ENCODE measurements at regions not wholly inside any gene's neighbourhood (a gene's known extent, or its start where the extent isn't known, plus 50 kb on each side); places are given as distances from the start of the nearest gene placed in this dataset.

DNA sequence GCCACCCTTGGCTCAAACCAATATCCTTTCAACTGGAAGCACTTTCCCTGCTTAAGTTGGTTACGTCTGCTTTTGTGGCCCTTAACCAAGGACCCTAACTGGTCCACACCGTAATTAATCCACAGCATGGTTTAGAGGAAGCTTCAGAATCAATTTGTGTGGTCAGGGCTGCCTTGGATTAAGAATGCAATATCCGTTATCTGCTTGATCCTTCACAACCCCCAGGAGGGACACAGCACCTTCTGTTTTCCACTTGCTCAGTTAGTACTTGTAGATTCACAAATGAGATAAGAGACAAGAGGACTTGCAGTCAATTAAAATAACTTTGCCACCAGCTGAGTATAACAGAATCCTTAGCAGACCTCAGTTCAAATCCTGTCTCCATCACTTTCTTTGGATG lies 56.9 kb upstream of the LRP8 start:
- TF ChIP-seq CTCF (IDR thresholded peaks at IDR 0.05; ENCODE audit: low read depth, low read length, poor library complexity, severe bottlenecking) = no peak
- no peak for TF ChIP-seq EZH2phosphoT487 (IDR thresholded peaks at IDR 0.05; ENCODE audit: borderline replicate concordance, low read length)

Data from DOHH2 (cell line).